OCI-LY7 (cell line): ENCODE measurements at regions not wholly inside any gene's neighbourhood (a gene's known extent, or its start where the extent isn't known, plus 50 kb on each side); places are given as distances from the start of the nearest gene placed in this dataset.

Experiments
- BruUV-seq: library from RNA; stranded (reverse); fragments of 400-500 nt; replicated peaks from 2 replicates; lab custom pipeline; 2021; lab: Mats Ljungman, UMichigan
- CTCF ChIA-PET: fragments of 300-600 bp; sonication (Branson Sonifier 250); formaldehyde crosslinking; loops from one replicate; lab custom pipeline; 2022; ENCODE audit warnings: antibody characterized with exemption; ENCODE audit not compliant: unreplicated experiment; lab: Charles Lee
- POLR2A ChIA-PET: fragments of 300-600 bp; sonication (Branson Sonifier 250); formaldehyde crosslinking; loops from one replicate; lab custom pipeline; 2022; ENCODE audit warnings: antibody characterized with exemption; lab: Charles Lee
- DNase-seq: peaks from one replicate; pipeline ENCODE4 v3.0.0-alpha.2; 2015; ENCODE audit warnings: low spot score
- H2AFZ ChIP-seq: fragments of 200-600 bp; sonication (generic), shearing (Covaris generic); 2 replicates; pipeline ENCODE4 v1.6.1; 2014; ENCODE audit warnings: mild to moderate bottlenecking, antibody characterized with exemption, low read length, moderate library complexity
- H3K27ac ChIP-seq: fragments of 200-600 bp; sonication (generic); 2 replicates; pipeline ENCODE4 v1.5.1; 2014; ENCODE audit warnings: mixed run types, low read depth, mild to moderate bottlenecking, moderate library complexity, low read length, inconsistent platforms; ENCODE audit not compliant: poor library complexity, severe bottlenecking
- H3K36me3 ChIP-seq: fragments of 200-600 bp; sonication (generic); 2 replicates; pipeline ENCODE4 v1.6.1; 2014; ENCODE audit warnings: mild to moderate bottlenecking, antibody characterized with exemption, low read length, moderate library complexity, mixed read lengths; ENCODE audit not compliant: insufficient read depth
- H3K4me1 ChIP-seq: fragments of 200-600 bp; sonication (generic); 2 replicates; pipeline ENCODE4 v1.5.1; 2014; ENCODE audit warnings: mild to moderate bottlenecking, low read length; ENCODE audit not compliant: insufficient read depth, poor library complexity, severe bottlenecking
- H3K4me2 ChIP-seq: fragments of 200-600 bp; sonication (generic); 2 replicates; pipeline ENCODE4 v1.6.1; 2014; ENCODE audit warnings: mild to moderate bottlenecking, low read length
- H3K4me3 ChIP-seq: fragments of 200-600 bp; sonication (generic); 2 replicates; pipeline ENCODE4 v1.5.1; 2014; ENCODE audit warnings: mild to moderate bottlenecking, low read depth, low read length; ENCODE audit not compliant: poor library complexity, severe bottlenecking
- H3K79me2 ChIP-seq: fragments of 200-600 bp; sonication (generic); 2 replicates; pipeline ENCODE4 v1.6.1; 2016; ENCODE audit warnings: low read depth, mild to moderate bottlenecking, low read length, moderate library complexity, mixed read lengths; ENCODE audit not compliant: insufficient read depth
- H3K9me2 ChIP-seq: fragments of 200-600 bp; sonication (generic); 2 replicates; pipeline ENCODE4 v1.6.1; 2016; ENCODE audit warnings: mild to moderate bottlenecking, low read length, mixed read lengths; ENCODE audit not compliant: insufficient read depth
- H3K9me3 ChIP-seq: fragments of 200-600 bp; sonication (generic); 2 replicates; pipeline ENCODE4 v1.6.1; 2014; ENCODE audit warnings: mild to moderate bottlenecking, mixed run types, low read length, mixed read lengths
- H4K20me1 ChIP-seq: fragments of 200-600 bp; sonication (generic); 2 replicates; pipeline ENCODE4 v1.6.1; 2014; ENCODE audit warnings: mild to moderate bottlenecking, antibody characterized with exemption, low read length, moderate library complexity, mixed read lengths; ENCODE audit not compliant: insufficient read depth
- CTCF ChIP-seq: fragments of 200-600 bp; sonication (generic); conservative IDR thresholded peaks from 2 replicates; pipeline ENCODE4 v1.5.1; 2014; ENCODE audit warnings: mild to moderate bottlenecking, antibody characterized with exemption, low read length, moderate library complexity, mixed read lengths
- EZH2phosphoT487 ChIP-seq: fragments of 200-600 bp; sonication (generic); IDR thresholded peaks from 2 replicates; pipeline ENCODE4 v1.6.1; 2018; ENCODE audit warnings: low read depth, borderline replicate concordance, mild to moderate bottlenecking, mixed run types, antibody characterized with exemption, low read length, moderate library complexity, mixed read lengths
- intact Hi-C: fragments of 100-400 bp; cut with micrococcal nuclease; formaldehyde crosslinking; loops from one replicate; pipeline ENCODE4 v1.10.0; 2022; ENCODE audit not compliant: unreplicated experiment

- Histone ChIP-seq H3K4me1 (peaks cover 28% of the 10 kb centered on the region), H3K4me3 (no peak overlapping the region), H2AFZ (no peak overlapping the region), H3K9me3 (no peaks in the 10 kb centered on the region), H3K4me2 (no peak overlapping the region), H4K20me1 (no peaks in the 10 kb centered on the region), H3K9me2 (no peaks in the 10 kb centered on the region), H3K36me3 (no peaks in the 10 kb centered on the region), H3K79me2 (no peaks in the 10 kb centered on the region), H3K27ac (no peak overlapping the region)
- no peak for DNase-seq
- POLR2A ChIA-PET, result interaction anchor here (3.3 kb wide), 1 partner anchor 12 kb away, joined by 21 read pairs; no protein-coding TSS in a partner anchor
- intact Hi-C loops, result no loop called here
- CTCF ChIA-PET, result no interaction called here
- BruUV-seq, result no TSS peak
- no peak for TF ChIP-seq CTCF
- TF ChIP-seq EZH2phosphoT487, result no peak
Measured at GRCh38 chr2:64850642-64851041, 138.6 kb upstream of the SLC1A4 start.

- Histone ChIP-seq H2AFZ (peak overlapping the region; percentile 98), H3K9me2 (no peaks in the 10 kb centered on the region), H3K4me2 (peak overlapping the region; percentile 59), H3K79me2 (no peaks in the 10 kb centered on the region), H3K36me3 (no peaks in the 10 kb centered on the region), H3K27ac (peak overlapping the region; percentile 38), H3K4me3 (peak overlapping the region; percentile 37), H3K9me3 (no peaks in the 10 kb centered on the region), H3K4me1 (peaks cover 27% of the 10 kb centered on the region), H4K20me1 (no peaks in the 10 kb centered on the region)
- intact Hi-C loops, result no loop called here
- ChIA-PET POLR2A (interaction anchor here (0.6 to 3.3 kb wide), 7 partner anchors 14 to 525 kb away, joined by 3 to 21 read pairs (median 3); no protein-coding TSS in a partner anchor), CTCF (no interaction called here)
- BruUV-seq, result no TSS peak
- TF ChIP-seq CTCF, result no peak
- peak; percentile 60 for DNase-seq
Measured at GRCh38 chr2:64852771-64853241, 136.4 kb upstream of the SLC1A4 start.

- H3K79me2 ChIP-seq, result no peaks in the 10 kb centered on the region
- H3K9me3 ChIP-seq, result no peaks in the 10 kb centered on the region
- H2AFZ ChIP-seq, result peak overlapping the region; percentile 98
- no TSS peak for BruUV-seq
- CTCF ChIA-PET, result no interaction called here
- no peak for DNase-seq
- peak overlapping the region; percentile 38 for H3K27ac ChIP-seq
- peaks cover 32% of the 10 kb centered on the region for H3K4me1 ChIP-seq
- H3K4me2 ChIP-seq, result peak overlapping the region; percentile 59
- intact Hi-C loops, result no loop called here
- H3K36me3 ChIP-seq, result no peaks in the 10 kb centered on the region
- no peaks in the 10 kb centered on the region for H3K9me2 ChIP-seq
- no peak for TF ChIP-seq CTCF
- no peak for TF ChIP-seq EZH2phosphoT487
- H4K20me1 ChIP-seq, result no peaks in the 10 kb centered on the region
- peak overlapping the region; percentile 37 for H3K4me3 ChIP-seq
- POLR2A ChIA-PET, result interaction anchor here (3.3 kb wide), 1 partner anchor 14 kb away, joined by 21 read pairs; no protein-coding TSS in a partner anchor
Measured at GRCh38 chr2:64853306-64853705, 135.9 kb upstream of the SLC1A4 start.
